Ovary (tissue), 7 donors: ENCODE measurements at regions not wholly inside any gene's neighbourhood (a gene's known extent, or its start where the extent isn't known, plus 50 kb on each side); places are given as distances from the start of the nearest gene placed in this dataset.

Source experiments
- DNase-seq, 5 donors: peaks; one replicate each; pipeline ENCODE4 v3.0.0-alpha.2; 2019 to 2020
- H3K27ac ChIP-seq, 2 donors: fragments of 200-600 bp; one replicate each; pipeline versions ENCODE4 v1.5.1 to v1.8.0; 2019 to 2022
- H3K27me3 ChIP-seq: fragments of 200-600 bp; one replicate; pipeline ENCODE4 v1.8.0; 2022
- H3K36me3 ChIP-seq: fragments of 200-600 bp; sonication (generic); one replicate; pipeline ENCODE4 v1.5.1; 2019
- H3K4me1 ChIP-seq: one replicate; pipeline ENCODE4 v1.8.1; 2013; ENCODE audit warnings: mild to moderate bottlenecking, moderate library complexity; ENCODE audit not compliant: insufficient read depth
- H3K4me3 ChIP-seq: fragments of 200-600 bp; sonication (generic); one replicate; pipeline ENCODE4 v1.5.1; 2017
- H3K9me3 ChIP-seq, 2 donors: fragments of 200-600 bp in 1 of 2; sonication (generic) in 1 of 2; one replicate each; pipeline versions ENCODE4 v1.5.1 to v1.8.1; 2013 to 2019; ENCODE audit warnings: mild to moderate bottlenecking in 1 of 2, moderate library complexity in 1 of 2
- EP300 ChIP-seq: sonication (generic); formaldehyde crosslinking; IDR thresholded peaks from one replicate; pipeline ENCODE4 v1.6.1; 2017; ENCODE audit warnings: antibody characterized with exemption
- POLR2A ChIP-seq: fragments of 450-650 bp; IDR thresholded peaks from one replicate; pipeline ENCODE4 v1.6.1; 2017; ENCODE audit warnings: antibody characterized with exemption, mild to moderate bottlenecking, moderate library complexity
- WGBS, 3 donors: extraction: QIAGEN DNeasy Blood & Tissue Kit in 1 of 3; methylation state at CpG; one replicate each; pipeline versions ENCODE4 v1.1.5 to v1.1.7; 2013 to 2017; 5-methylcytosine and 5-hydroxymethylcytosine counted together
- intact Hi-C, 4 donors: fragments of 100-400 bp; cut with DNase I; formaldehyde crosslinking; loops; one replicate each; pipeline versions ENCODE4 v1.11.0 to v1.15.1; 2022 to 2023
- TF ChIP-seq, protein P1 (sequence below), 3 donors: fragments of 450-650 bp in 2 of 3; fragments of 200-600 bp in 1 of 3; IDR thresholded peaks; one replicate each; pipeline versions ENCODE4 v1.5.1 to v1.8.0; 2016 to 2022; ENCODE audit warnings: antibody characterized with exemption in 3 of 3, mild to moderate bottlenecking in 1 of 3
- donor health status: DM: no; HTN: no; CAD: no; lungs with moderate emphysema.
- donor health status: DM: no; HTN: no; CAD: no.
- donor health status: Bipolar disorder and iron deficiency.
- donor health status: DM: no; HTN: no; CAD: no.
- donor health status: DM: yes; HTN: yes; CAD: no.

DNA sequence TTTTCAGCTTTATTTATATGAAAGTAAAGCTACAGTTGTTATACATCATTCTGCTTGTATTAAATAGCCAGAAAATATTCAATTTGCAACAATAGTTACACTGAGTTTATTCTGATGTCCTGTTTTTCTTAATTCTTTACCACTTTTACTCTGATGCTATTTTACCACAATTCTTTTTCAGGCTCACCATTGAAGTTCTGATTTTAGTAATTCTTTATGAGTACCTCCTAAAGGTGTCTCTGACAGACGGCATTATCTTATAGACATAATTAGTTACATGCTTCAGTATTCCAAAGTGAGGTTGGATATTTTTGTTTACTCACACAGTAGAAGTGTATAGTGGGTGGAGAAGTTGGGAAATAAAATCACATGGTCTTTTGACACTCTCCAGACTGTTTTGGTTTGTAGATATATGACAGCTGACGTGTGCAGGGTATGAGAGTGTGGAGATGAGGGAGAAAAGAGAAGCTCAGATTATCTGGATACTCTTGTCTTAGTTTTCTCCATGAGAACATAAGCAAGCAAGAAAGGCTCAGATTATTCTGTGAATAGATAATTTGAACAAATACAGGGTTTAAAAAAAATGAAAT is 97.4 kb downstream of the FBXO4 start:
- DNase-seq, result no peak
- H3K9me3 ChIP-seq, result no peaks in the 10 kb centered on the region
- no peaks in the 10 kb centered on the region for H3K4me1 ChIP-seq
- intact Hi-C loops, result no loop called here
- H3K27me3 ChIP-seq, result no peaks in the 10 kb centered on the region
- H3K27ac ChIP-seq, result no peak overlapping the region
- TF ChIP-seq POLR2A (no peak), EP300 (no peak)
- TF ChIP-seq, protein P1, sequence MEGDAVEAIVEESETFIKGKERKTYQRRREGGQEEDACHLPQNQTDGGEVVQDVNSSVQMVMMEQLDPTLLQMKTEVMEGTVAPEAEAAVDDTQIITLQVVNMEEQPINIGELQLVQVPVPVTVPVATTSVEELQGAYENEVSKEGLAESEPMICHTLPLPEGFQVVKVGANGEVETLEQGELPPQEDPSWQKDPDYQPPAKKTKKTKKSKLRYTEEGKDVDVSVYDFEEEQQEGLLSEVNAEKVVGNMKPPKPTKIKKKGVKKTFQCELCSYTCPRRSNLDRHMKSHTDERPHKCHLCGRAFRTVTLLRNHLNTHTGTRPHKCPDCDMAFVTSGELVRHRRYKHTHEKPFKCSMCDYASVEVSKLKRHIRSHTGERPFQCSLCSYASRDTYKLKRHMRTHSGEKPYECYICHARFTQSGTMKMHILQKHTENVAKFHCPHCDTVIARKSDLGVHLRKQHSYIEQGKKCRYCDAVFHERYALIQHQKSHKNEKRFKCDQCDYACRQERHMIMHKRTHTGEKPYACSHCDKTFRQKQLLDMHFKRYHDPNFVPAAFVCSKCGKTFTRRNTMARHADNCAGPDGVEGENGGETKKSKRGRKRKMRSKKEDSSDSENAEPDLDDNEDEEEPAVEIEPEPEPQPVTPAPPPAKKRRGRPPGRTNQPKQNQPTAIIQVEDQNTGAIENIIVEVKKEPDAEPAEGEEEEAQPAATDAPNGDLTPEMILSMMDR (IDR thresholded peaks at IDR 0.05), result no peak
- no peak overlapping the region for H3K4me3 ChIP-seq
- no peaks in the 10 kb centered on the region for H3K36me3 ChIP-seq
- WGBS, 3 donors, result 22 to 44% (median 34%) methylated on average over 2 of the region's 2 CpGs

DNA sequence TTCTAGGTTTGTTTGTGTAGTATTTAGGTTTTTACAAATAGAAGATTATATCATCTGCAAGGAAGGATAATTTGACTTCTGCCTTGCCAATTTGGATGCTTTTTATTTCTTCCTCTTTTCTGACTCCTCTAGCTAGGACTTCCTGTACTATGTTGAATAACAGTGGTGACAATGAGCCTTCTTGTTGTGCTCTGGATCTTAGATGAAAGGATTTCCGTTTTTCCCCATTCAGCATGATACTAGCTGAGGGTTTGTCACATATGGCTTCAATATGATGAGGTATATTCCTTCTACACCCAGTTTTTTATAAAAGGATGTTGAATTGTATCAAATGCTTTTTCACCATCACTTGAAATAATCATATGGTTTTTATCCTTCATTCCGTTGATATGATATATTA is 101.4 kb downstream of the FBXO4 start:
- H3K27me3 ChIP-seq, result no peaks in the 10 kb centered on the region
- H3K9me3 ChIP-seq, result no peaks in the 10 kb centered on the region
- 76 to 82% (median 77%) methylated on average over 2 of the region's 2 CpGs for WGBS, 3 donors
- H3K27ac ChIP-seq, result no peak overlapping the region
- no peak for TF ChIP-seq EP300
- no peak for TF ChIP-seq POLR2A
- TF ChIP-seq, protein P1 (IDR thresholded peaks at IDR 0.05), result no peak
- intact Hi-C loops, result no loop called here
- H3K4me3 ChIP-seq, result no peak overlapping the region
- H3K36me3 ChIP-seq, result no peaks in the 10 kb centered on the region
- no peaks in the 10 kb centered on the region for H3K4me1 ChIP-seq
- DNase-seq, result no peak

DNA sequence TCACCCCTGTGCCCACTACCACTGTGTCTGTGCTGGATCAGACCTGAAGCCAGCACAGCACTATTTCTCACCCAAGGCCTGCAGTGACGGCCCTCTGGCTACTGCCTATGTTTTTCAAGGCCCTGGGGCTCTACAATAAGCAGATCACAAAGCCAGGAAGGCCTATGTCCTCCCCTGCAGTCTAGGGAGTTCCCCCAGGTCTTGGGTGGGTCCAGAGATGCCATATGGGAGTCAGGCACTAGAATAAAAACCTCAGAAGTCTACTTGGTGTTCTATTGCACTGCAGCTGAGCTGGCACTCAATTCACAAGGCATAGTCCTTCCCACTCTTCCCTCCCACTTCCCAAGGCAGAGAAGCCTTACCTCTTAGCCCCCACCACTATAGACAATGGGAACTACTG is 107.1 kb downstream of the FBXO4 start:
- TF ChIP-seq, protein P1 (IDR thresholded peaks at IDR 0.05), result no peak
- TF ChIP-seq EP300, result no peak
- no peak for TF ChIP-seq POLR2A
- Histone ChIP-seq H3K27ac (no peak overlapping the region), H3K9me3 (no peaks in the 10 kb centered on the region), H3K27me3 (no peaks in the 10 kb centered on the region), H3K4me3 (no peak overlapping the region), H3K4me1 (no peaks in the 10 kb centered on the region), H3K36me3 (no peaks in the 10 kb centered on the region)
- DNase-seq, result no peak
- intact Hi-C loops, result no loop called here
- 42 to 87% (median 57%) methylated on average over 1 of the region's 1 CpG for WGBS, 3 donors

DNA sequence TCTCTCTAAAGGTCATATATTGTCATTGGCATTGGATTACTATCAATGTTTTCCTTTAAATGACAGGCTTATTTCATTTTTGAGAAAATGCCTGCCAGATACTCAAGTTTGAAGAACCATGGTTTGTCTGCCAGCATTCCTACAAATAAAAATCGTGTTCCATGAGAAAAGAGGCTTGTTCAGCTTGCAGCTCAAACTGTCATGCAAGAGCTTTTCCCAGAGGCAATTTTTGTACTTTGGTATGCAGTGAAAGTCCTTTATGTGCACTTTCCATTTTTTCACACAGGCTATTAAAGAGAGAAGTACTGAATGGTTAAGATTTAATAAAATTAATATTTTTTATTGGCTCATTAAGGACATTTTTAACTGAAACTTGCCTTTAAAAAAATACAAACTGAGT is 110.4 kb downstream of the FBXO4 start:
- Histone ChIP-seq H3K36me3 (no peaks in the 10 kb centered on the region), H3K27ac (no peak overlapping the region), H3K9me3 (no peaks in the 10 kb centered on the region), H3K4me1 (no peaks in the 10 kb centered on the region), H3K27me3 (no peaks in the 10 kb centered on the region), H3K4me3 (no peak overlapping the region)
- intact Hi-C loops, result no loop called here
- TF ChIP-seq EP300, result no peak
- TF ChIP-seq POLR2A, result no peak
- TF ChIP-seq, protein P1 (IDR thresholded peaks at IDR 0.05), result no peak
- 3 to 17% (median 8%) methylated on average over 1 of the region's 1 CpG for WGBS, 3 donors
- no peak for DNase-seq
